HL-60 (cell line): ENCODE measurements at regions not wholly inside any gene's neighbourhood (a gene's known extent, or its start where the extent isn't known, plus 50 kb on each side); places are given as distances from the start of the nearest gene placed in this dataset.

Experiments
- CTCF ChIP-seq: IDR thresholded peaks from one replicate; pipeline ENCODE4 v1.5.1; 2011; ENCODE audit warnings: low read length, control low read depth, inconsistent platforms; ENCODE audit not compliant: insufficient read depth
- POLR2AphosphoS5 ChIP-seq: IDR thresholded peaks from 2 replicates; pipeline ENCODE4 v1.6.1; 2012; ENCODE audit warnings: low read depth

- TF ChIP-seq CTCF, result no peak
- TF ChIP-seq POLR2AphosphoS5, result no peak
Measured at GRCh38 chr6:142624978-142625715, 319.8 kb downstream of the HIVEP2 start.
